HFF-Myc (cell line): ENCODE measurements at regions not wholly inside any gene's neighbourhood (a gene's known extent, or its start where the extent isn't known, plus 50 kb on each side); places are given as distances from the start of the nearest gene placed in this dataset.

Source experiments
- DNase-seq: peaks from one replicate; pipeline ENCODE4 v3.0.0-alpha.2; 2011; ENCODE audit warnings: low read depth; ENCODE audit errors: extremely low read depth
- H3K4me3 ChIP-seq: replicated peaks from 2 replicates; pipeline ENCODE4 v1.5.1; 2011; ENCODE audit warnings: low read depth, mild to moderate bottlenecking, control low read depth, low read length
- CTCF ChIP-seq: IDR thresholded peaks from 2 replicates; pipeline ENCODE4 v1.5.1; 2012; ENCODE audit warnings: mild to moderate bottlenecking, low read depth, low read length, control low read depth; ENCODE audit errors: missing control alignments

- no peak overlapping the region for H3K4me3 ChIP-seq
- no peak for DNase-seq
- no peak for TF ChIP-seq CTCF
Observed at GRCh38 chr1:20405051-20405754, 80.8 kb downstream of the CAMK2N1 start.
